GM23248 (cell line): ENCODE measurements at regions not wholly inside any gene's neighbourhood (a gene's known extent, or its start where the extent isn't known, plus 50 kb on each side); places are given as distances from the start of the nearest gene placed in this dataset.

Source experiments
- EZH2 ChIP-seq: fragments of 200-600 bp; sonication (generic); IDR thresholded peaks from 2 replicates; pipeline ENCODE4 v1.6.1; 2018; ENCODE audit warnings: antibody characterized with exemption, mild to moderate bottlenecking; ENCODE audit not compliant: insufficient read depth, poor library complexity, severe bottlenecking
- EZH2phosphoT487 ChIP-seq: fragments of 200-600 bp; sonication (generic); IDR thresholded peaks from 2 replicates; pipeline ENCODE4 v1.6.1; 2018; ENCODE audit warnings: antibody characterized with exemption, moderate library complexity, mild to moderate bottlenecking, low read depth; ENCODE audit not compliant: insufficient read depth

DNA sequence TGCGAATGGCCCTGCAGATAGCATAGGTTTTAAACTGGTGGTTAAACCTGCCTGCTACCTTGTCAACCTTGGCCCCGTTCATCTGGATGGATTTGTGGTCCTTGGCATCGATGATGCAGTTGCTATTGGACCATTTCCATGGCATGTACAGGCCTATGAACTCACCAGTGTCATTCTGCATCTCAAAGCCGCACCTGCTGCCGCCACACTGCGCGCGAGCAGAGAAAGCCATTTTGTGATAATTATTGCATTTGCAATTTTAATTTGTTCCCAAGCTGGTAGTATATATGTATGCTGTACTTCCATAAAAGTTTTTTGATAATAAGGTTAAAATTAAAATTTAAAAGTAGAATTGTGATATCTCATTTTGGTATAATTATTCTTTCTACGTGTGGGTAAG is 94.8 kb upstream of the UXS1 start:
- TF ChIP-seq EZH2phosphoT487 (no peak), EZH2 (no peak)
